IMR-90 (cell line): ENCODE measurements at regions not wholly inside any gene's neighbourhood (a gene's known extent, or its start where the extent isn't known, plus 50 kb on each side); places are given as distances from the start of the nearest gene placed in this dataset.

Experiments used
- ATAC-seq: fragments of 200-7000 bp; cut with Tn5 transposase; 2 replicates; pipeline ENCODE4 v1.9.1; 2020; ENCODE audit warnings: low read depth, mild to moderate bottlenecking, moderate library complexity
- BruUV-seq: library from RNA; stranded (reverse); fragments of 400-500 nt; replicated peaks from 2 replicates; lab custom pipeline; 2021; lab: Mats Ljungman, UMichigan
- CTCF ChIA-PET: fragments of 300-600 bp; formaldehyde crosslinking; extraction: SDS; loops from one replicate; lab custom pipeline; 2021; ENCODE audit warnings: antibody characterized with exemption; lab: Yijun Ruan, JAX
- POLR2A ChIA-PET: fragments of 300-600 bp; sonication (Branson Sonifier 250); formaldehyde crosslinking; loops from one replicate; lab custom pipeline; 2022; ENCODE audit warnings: antibody characterized with exemption; ENCODE audit not compliant: unreplicated experiment; lab: Charles Lee
- DNase-seq: peaks from one replicate; pipeline ENCODE4 v3.0.0; 2013
- H2AFZ ChIP-seq: replicated peaks from 2 replicates; pipeline ENCODE3; 2013; ENCODE audit warnings: low read length, mild to moderate bottlenecking; ENCODE audit not compliant: poor library complexity
- H2AK5ac ChIP-seq: 2 replicates; pipeline ENCODE4 v1.6.1; 2013; ENCODE audit warnings: low read depth, low read length, inconsistent platforms
- H2AK9ac ChIP-seq: replicated peaks from 2 replicates; pipeline ENCODE3; 2013; ENCODE audit warnings: mild to moderate bottlenecking, low read depth, low read length, moderate library complexity; ENCODE audit not compliant: poor library complexity
- H2BK120ac ChIP-seq: 2 replicates; pipeline ENCODE4 v1.6.1; 2013; ENCODE audit warnings: low read depth, low read length, inconsistent platforms
- H2BK15ac ChIP-seq: 3 replicates; pipeline ENCODE4 v1.6.1; 2013; ENCODE audit warnings: low read depth, low read length, inconsistent platforms
- H2BK20ac ChIP-seq: 2 replicates; pipeline ENCODE4 v1.6.1; 2013; ENCODE audit warnings: low read depth, mild to moderate bottlenecking, inconsistent platforms, low read length, moderate library complexity
- H2BK5ac ChIP-seq: 2 replicates; pipeline ENCODE4 v1.6.1; 2013; ENCODE audit warnings: mild to moderate bottlenecking, low read depth, low read length, inconsistent platforms; ENCODE audit not compliant: poor library complexity, severe bottlenecking
- H3K14ac ChIP-seq: replicated peaks from 2 replicates; pipeline ENCODE4 v1.6.1; 2013; ENCODE audit warnings: low read depth, low read length, inconsistent platforms
- H3K18ac ChIP-seq: 2 replicates; pipeline ENCODE4 v1.6.1; 2013; ENCODE audit warnings: low read depth, low read length, control low read depth
- H3K23ac ChIP-seq: 2 replicates; pipeline ENCODE4 v1.6.1; 2013; ENCODE audit warnings: low read depth, low read length, inconsistent platforms
- H3K27ac ChIP-seq: 2 replicates; pipeline ENCODE4 v1.5.1; 2013; ENCODE audit warnings: mild to moderate bottlenecking, control low read depth, low read length; ENCODE audit not compliant: insufficient read depth
- H3K27me3 ChIP-seq: 2 replicates; pipeline ENCODE4 v1.6.1; 2013; ENCODE audit warnings: low read length; ENCODE audit not compliant: control insufficient read depth, insufficient read depth
- H3K36me3 ChIP-seq: 2 replicates; pipeline ENCODE4 v1.6.1; 2013; ENCODE audit warnings: low read length, mixed read lengths; ENCODE audit not compliant: control insufficient read depth, insufficient read depth
- H3K4ac ChIP-seq: 2 replicates; pipeline ENCODE4 v1.6.1; 2013; ENCODE audit warnings: low read depth, low read length, inconsistent platforms
- H3K4me1 ChIP-seq: 2 replicates; pipeline ENCODE4 v1.6.1; 2013; ENCODE audit warnings: low read length, mixed read lengths; ENCODE audit not compliant: control insufficient read depth, insufficient read depth
- H3K4me2 ChIP-seq: 2 replicates; pipeline ENCODE4 v1.6.1; 2013; ENCODE audit warnings: low read depth, mild to moderate bottlenecking, control low read depth, low read length, moderate library complexity
- H3K4me3 ChIP-seq: 2 replicates; pipeline ENCODE4 v1.5.1; 2013; ENCODE audit warnings: low read depth, mild to moderate bottlenecking, control low read depth, low read length, moderate library complexity; ENCODE audit not compliant: insufficient read depth
- H3K56ac ChIP-seq: 2 replicates; pipeline ENCODE4 v1.6.1; 2013; ENCODE audit warnings: low read length, inconsistent platforms; ENCODE audit not compliant: insufficient read depth; ENCODE audit errors: extremely low read depth
- H3K79me1 ChIP-seq, 2 experiments: 2 replicates each; pipeline ENCODE4 v1.6.1; 2013; ENCODE audit warnings: low read length in 2 of 2, inconsistent platforms in 1 of 2, low read depth in 1 of 2
- H3K9ac ChIP-seq: 2 replicates; pipeline ENCODE4 v1.6.1; 2013; ENCODE audit warnings: low read depth, low read length, control low read depth
- H3K9me1 ChIP-seq: 2 replicates; pipeline ENCODE4 v1.6.1; 2013; ENCODE audit warnings: low read length, inconsistent platforms; ENCODE audit not compliant: insufficient read depth
- H3K9me3 ChIP-seq: 2 replicates; pipeline ENCODE4 v1.6.1; 2013; ENCODE audit warnings: low read length; ENCODE audit not compliant: control insufficient read depth, insufficient read depth
- H4K20me1 ChIP-seq: 2 replicates; pipeline ENCODE4 v1.6.1; 2013; ENCODE audit warnings: low read length, inconsistent platforms; ENCODE audit not compliant: insufficient read depth
- H4K5ac ChIP-seq: 2 replicates; pipeline ENCODE4 v1.6.1; 2013; ENCODE audit warnings: mild to moderate bottlenecking, low read depth, low read length, control low read depth
- H4K8ac ChIP-seq, 2 experiments: 2 replicates each; pipeline ENCODE4 v1.6.1; 2013; ENCODE audit warnings: low read depth in 2 of 2, low read length in 2 of 2, control low read depth in 1 of 2, inconsistent platforms in 1 of 2
- H4K91ac ChIP-seq: 2 replicates; pipeline ENCODE4 v1.6.1; 2013; ENCODE audit warnings: low read depth, low read length, inconsistent platforms; ENCODE audit not compliant: insufficient read depth
- BHLHE40 ChIP-seq: fragments of 150-350 bp; IDR thresholded peaks from 2 replicates; pipeline ENCODE4 v1.6.1; 2016; ENCODE audit warnings: mild to moderate bottlenecking, low read depth, low read length
- CEBPB ChIP-seq: IDR thresholded peaks from 2 replicates; pipeline ENCODE4 v1.6.1; 2012; ENCODE audit warnings: low read depth, low read length, improper control_type of control experiment
- CHD1 ChIP-seq: IDR thresholded peaks from 2 replicates; pipeline ENCODE4 v1.6.1; 2012; ENCODE audit warnings: low read depth, low read length, improper control_type of control experiment
- CTCF ChIP-seq: conservative IDR thresholded peaks from 2 replicates; pipeline ENCODE4 v1.5.1; 2012; ENCODE audit warnings: mild to moderate bottlenecking, low read depth, low read length, improper control_type of control experiment
- MAFK ChIP-seq: IDR thresholded peaks from 2 replicates; pipeline ENCODE4 v1.6.1; 2012; ENCODE audit warnings: low read depth, low read length, improper control_type of control experiment
- MXI1 ChIP-seq: IDR thresholded peaks from 2 replicates; pipeline ENCODE4 v1.6.1; 2012; ENCODE audit warnings: low read depth, mild to moderate bottlenecking, low read length, moderate library complexity, borderline replicate concordance
- POLR2A ChIP-seq: IDR thresholded peaks from 2 replicates; pipeline ENCODE4 v1.6.1; 2012; ENCODE audit warnings: mild to moderate bottlenecking, low read depth, low read length
- RCOR1 ChIP-seq: IDR thresholded peaks from 2 replicates; pipeline ENCODE4 v1.6.1; 2012; ENCODE audit warnings: mild to moderate bottlenecking, low read length, improper control_type of control experiment; ENCODE audit not compliant: insufficient replicate concordance
- RFX5 ChIP-seq: IDR thresholded peaks from 2 replicates; pipeline ENCODE4 v1.8.0; 2012; ENCODE audit warnings: low read depth, mild to moderate bottlenecking, low read length, moderate library complexity
- SMC3 ChIP-seq: fragments of 150-350 bp; IDR thresholded peaks from 2 replicates; pipeline ENCODE4 v1.6.1; 2016; ENCODE audit warnings: low read depth, mild to moderate bottlenecking, antibody characterized with exemption, low read length, moderate library complexity
- USF2 ChIP-seq: fragments of 150-350 bp; IDR thresholded peaks from 2 replicates; pipeline ENCODE4 v1.6.1; 2017; ENCODE audit warnings: mild to moderate bottlenecking, antibody characterized with exemption, low read length, low read depth
- WGBS, 2 experiments: methylation state at CpG; one replicate each; pipeline versions ENCODE4 v1.1.5 to v1.1.7; 2013; ENCODE audit warnings: missing lambda C conversion rate in 2 of 2; ENCODE audit not compliant: insufficient read length in 1 of 2; ENCODE audit errors: extremely low coverage in 2 of 2; 5-methylcytosine and 5-hydroxymethylcytosine counted together
- dilution Hi-C: fragments of 300-500 bp; cut with HindIII; formaldehyde crosslinking; loops from one replicate; pipeline ENCODE4 v1.14.3; 2018; ENCODE audit warnings: low sequenced_read_pairs; ENCODE audit not compliant: unreplicated experiment
- in situ Hi-C: fragments of 300-500 bp; cut with MboI; formaldehyde crosslinking; loops from 3 replicates; pipeline ENCODE4 v1.14.3; 2019; ENCODE audit warnings: low sequenced_read_pairs, inconsistent platforms, mixed read lengths
- intact Hi-C: fragments of 100-400 bp; cut with micrococcal nuclease; formaldehyde crosslinking; loops from 2 replicates; pipeline ENCODE4 v1.10.0; 2022
- TF ChIP-seq, protein P1 (sequence below): fragments of 150-350 bp; IDR thresholded peaks from 2 replicates; pipeline ENCODE4 v1.6.1; 2016; ENCODE audit warnings: low read depth, mild to moderate bottlenecking, low read length, moderate library complexity, borderline replicate concordance

GRCh38 chrX:8967461-8967860, 66.5 kb downstream of the FAM9B start:
- H3K79me1 ChIP-seq: no peaks in the 10 kb centered on the region
- intact Hi-C loops: no loop called here
- no peak overlapping the region for H3K9ac ChIP-seq
- H3K4me2 ChIP-seq: no peak overlapping the region
- H2AFZ ChIP-seq: no peak overlapping the region
- H3K9me3 ChIP-seq: no peaks in the 10 kb centered on the region; the same call in 1 of the 2 replicates
- ChIA-PET CTCF (no interaction called here), POLR2A (no interaction called here)
- H3K14ac ChIP-seq: no peak overlapping the region
- dilution Hi-C loops: no loop called here
- no peak overlapping the region for H2AK5ac ChIP-seq
- H3K56ac ChIP-seq: no peak overlapping the region
- H4K20me1 ChIP-seq: no peaks in the 10 kb centered on the region
- H4K5ac ChIP-seq: no peak overlapping the region
- no peak for ATAC-seq
- H2AK9ac ChIP-seq: no peak overlapping the region
- no peaks in the 10 kb centered on the region for H3K9me1 ChIP-seq
- H3K4ac ChIP-seq: no peak overlapping the region
- no peak overlapping the region for H2BK20ac ChIP-seq
- no peak overlapping the region for H4K8ac ChIP-seq
- H2BK5ac ChIP-seq: no peak overlapping the region
- no peak overlapping the region for H2BK15ac ChIP-seq
- in situ Hi-C loops: loop anchor here (10.0 to 25.0 kb wide), 2 partner anchors 495 to 717 kb away; partner anchors contain the start of gene TBL1X
- no peak overlapping the region for H3K27ac ChIP-seq
- no peak overlapping the region for H3K4me3 ChIP-seq
- no peak overlapping the region for H2BK120ac ChIP-seq
- BruUV-seq: no TSS peak
- no peak for DNase-seq
- no peak overlapping the region for H3K18ac ChIP-seq
- no peak overlapping the region for H3K23ac ChIP-seq
- no CpG with 5 or more reads among the region's 3 CpGs for WGBS, 2 experiments
- no peaks in the 10 kb centered on the region for H3K36me3 ChIP-seq
- TF ChIP-seq SMC3 (no peak), POLR2A (no peak), RFX5 (no peak), USF2 (no peak), CTCF (no peak), BHLHE40 (no peak), MAFK (no peak), MXI1 (no peak), CHD1 (no peak), RCOR1 (no peak), CEBPB (no peak)
- TF ChIP-seq, protein P1, sequence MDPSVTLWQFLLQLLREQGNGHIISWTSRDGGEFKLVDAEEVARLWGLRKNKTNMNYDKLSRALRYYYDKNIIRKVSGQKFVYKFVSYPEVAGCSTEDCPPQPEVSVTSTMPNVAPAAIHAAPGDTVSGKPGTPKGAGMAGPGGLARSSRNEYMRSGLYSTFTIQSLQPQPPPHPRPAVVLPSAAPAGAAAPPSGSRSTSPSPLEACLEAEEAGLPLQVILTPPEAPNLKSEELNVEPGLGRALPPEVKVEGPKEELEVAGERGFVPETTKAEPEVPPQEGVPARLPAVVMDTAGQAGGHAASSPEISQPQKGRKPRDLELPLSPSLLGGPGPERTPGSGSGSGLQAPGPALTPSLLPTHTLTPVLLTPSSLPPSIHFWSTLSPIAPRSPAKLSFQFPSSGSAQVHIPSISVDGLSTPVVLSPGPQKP: no peak
- H4K91ac ChIP-seq: no peak overlapping the region
- no peaks in the 10 kb centered on the region for H3K4me1 ChIP-seq
- no peaks in the 10 kb centered on the region for H3K27me3 ChIP-seq
